ENCODE measurements at regions not wholly inside any gene's neighbourhood (a gene's known extent, or its start where the extent isn't known, plus 50 kb on each side); places are given as distances from the start of the nearest gene placed in this dataset.

DNA sequence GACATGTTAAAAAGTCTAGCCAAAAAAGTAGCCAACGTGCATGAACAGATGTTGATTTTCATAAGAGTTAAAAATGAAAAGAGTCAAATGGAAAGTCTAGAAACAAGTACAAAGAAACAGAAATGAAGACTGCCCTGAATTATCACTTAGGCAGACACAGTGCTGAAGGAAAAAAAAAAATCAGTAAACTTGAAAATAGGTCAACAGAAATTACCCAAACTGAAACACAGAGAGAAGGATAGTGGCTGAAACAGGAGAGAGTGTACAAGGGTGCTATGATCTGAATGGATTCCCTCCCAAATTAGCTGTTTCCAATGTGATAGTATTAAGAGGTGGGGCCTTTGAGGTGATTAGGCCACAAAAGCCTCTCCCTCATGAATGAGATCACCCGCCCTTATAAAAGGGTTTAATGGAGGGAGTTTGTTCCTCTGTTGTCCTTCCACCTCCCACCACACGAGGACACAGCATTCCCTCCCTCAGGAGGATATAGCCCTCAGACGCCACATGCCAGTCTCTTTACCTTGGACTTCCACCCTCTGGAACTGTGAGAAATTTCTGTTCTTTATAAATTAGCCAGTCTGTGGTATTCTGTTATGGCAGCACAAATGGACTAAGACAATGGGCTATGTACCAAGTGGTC lies 249.7 kb downstream of the AHR start:
- no peak for TF ChIP-seq CTCF (conservative IDR thresholded peaks at IDR 0.05)
- Mint-ChIP-seq H3K4me1 (peaks cover 34% of the 10 kb centered on the region), H3K36me3 (ENCODE audit: low read depth) (no peaks in the 10 kb centered on the region), H3K4me3 (no peak overlapping the region), H3K9me3 (no peaks in the 10 kb centered on the region), H3K27me3 (ENCODE audit: low read depth) (no peaks in the 10 kb centered on the region), H3K27ac (ENCODE audit: unreplicated experiment) (peak overlapping the region; percentile 69)
- DNase-seq (ENCODE audit: low read depth, low spot score): no peak

DNA sequence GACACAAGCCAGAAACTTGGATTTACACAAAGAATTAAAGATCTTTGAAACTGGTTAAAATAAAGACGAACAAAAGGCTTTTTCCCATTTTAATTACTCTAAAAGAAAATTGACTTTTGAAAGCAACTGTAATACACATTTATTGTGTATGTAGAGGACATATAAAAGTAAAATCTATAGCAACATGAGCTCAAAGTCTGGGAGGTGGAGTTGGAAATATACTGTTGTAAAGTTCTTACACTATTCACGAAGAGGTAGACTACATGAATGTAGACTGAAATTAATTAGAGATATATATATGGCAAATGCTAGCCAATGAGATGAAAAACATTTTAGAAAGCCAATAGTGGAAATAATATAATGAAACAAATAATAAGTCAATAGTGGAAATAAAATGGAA lies 251.0 kb downstream of the AHR start:
- no peak overlapping the region for H3K4me3 Mint-ChIP-seq
- H3K27ac Mint-ChIP-seq (ENCODE audit: unreplicated experiment): no peak overlapping the region
- H3K9me3 Mint-ChIP-seq: peaks cover 2% of the 10 kb centered on the region

DNA sequence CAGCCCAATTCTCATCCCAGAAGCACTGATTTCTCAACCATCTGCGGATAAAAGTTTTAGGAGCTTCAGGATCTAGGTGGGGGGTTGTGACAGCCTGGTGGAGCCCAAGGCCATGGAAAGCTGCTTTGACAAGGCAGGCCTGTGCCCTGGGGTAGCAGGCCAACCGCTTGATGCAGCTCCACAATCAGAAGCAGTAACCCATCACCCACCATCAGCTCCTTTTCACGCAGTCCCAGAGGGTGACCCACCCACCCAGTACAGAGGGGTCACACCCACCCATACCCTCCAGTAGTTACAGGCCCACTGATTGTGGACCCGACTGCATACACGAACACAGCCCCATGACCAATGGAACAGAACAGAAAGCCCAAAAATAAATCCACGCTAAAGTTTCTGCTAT lies 253.9 kb downstream of the AHR start:
- H3K36me3 Mint-ChIP-seq (ENCODE audit: low read depth): peaks cover 4% of the 10 kb centered on the region
- no peak for TF ChIP-seq CTCF (conservative IDR thresholded peaks at IDR 0.05)
- no peak for DNase-seq (ENCODE audit: low read depth, low spot score)
- H3K9me3 Mint-ChIP-seq: peaks cover 6% of the 10 kb centered on the region
- peaks cover 11% of the 10 kb centered on the region for H3K4me1 Mint-ChIP-seq
- H3K27me3 Mint-ChIP-seq (ENCODE audit: low read depth): no peaks in the 10 kb centered on the region
- no peak overlapping the region for H3K27ac Mint-ChIP-seq (ENCODE audit: unreplicated experiment)
- no peak overlapping the region for H3K4me3 Mint-ChIP-seq

More for the DNA sequence above, 251.0 kb downstream of the AHR start:
- Mint-ChIP-seq H3K4me1 (peaks cover 31% of the 10 kb centered on the region), H3K36me3 (ENCODE audit: low read depth) (peaks cover under 1% of the 10 kb centered on the region), H3K27me3 (ENCODE audit: low read depth) (no peaks in the 10 kb centered on the region)
- no peak for TF ChIP-seq CTCF (conservative IDR thresholded peaks at IDR 0.05)
- no peak for DNase-seq (ENCODE audit: low read depth, low spot score)

DNA sequence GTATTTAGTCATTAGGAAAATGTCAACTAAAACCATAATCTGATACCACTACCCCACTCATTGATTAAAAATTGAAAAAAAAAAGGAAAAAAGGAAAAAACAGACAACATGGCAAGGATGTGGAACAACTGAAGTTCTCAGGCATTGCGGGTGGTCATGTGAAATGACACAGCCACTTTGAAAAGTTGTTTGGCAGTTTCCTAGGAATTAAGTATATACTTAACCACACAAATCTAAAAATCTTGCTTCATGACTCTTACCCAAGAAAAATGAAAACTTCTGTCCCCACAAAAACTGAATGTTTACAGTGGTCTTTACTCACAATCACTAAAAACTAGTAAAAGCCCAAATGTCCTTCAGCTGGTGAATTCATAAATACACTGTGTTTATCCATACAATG lies 254.5 kb downstream of the AHR start:
- TF ChIP-seq CTCF (conservative IDR thresholded peaks at IDR 0.05): no peak
- no peak for DNase-seq (ENCODE audit: low read depth, low spot score)
- Mint-ChIP-seq H3K27me3 (ENCODE audit: low read depth) (no peaks in the 10 kb centered on the region), H3K36me3 (ENCODE audit: low read depth) (peaks cover 4% of the 10 kb centered on the region), H3K9me3 (peaks cover 6% of the 10 kb centered on the region), H3K4me1 (peaks cover 6% of the 10 kb centered on the region), H3K4me3 (no peak overlapping the region), H3K27ac (ENCODE audit: unreplicated experiment) (no peak overlapping the region)

- Mint-ChIP-seq H3K4me1 (peaks cover 3% of the 10 kb centered on the region), H3K9me3 (peaks cover 6% of the 10 kb centered on the region), H3K36me3 (ENCODE audit: low read depth) (peaks cover 4% of the 10 kb centered on the region), H3K4me3 (no peak overlapping the region), H3K27me3 (ENCODE audit: low read depth) (no peaks in the 10 kb centered on the region), H3K27ac (ENCODE audit: unreplicated experiment) (no peak overlapping the region)
- no peak for TF ChIP-seq CTCF (conservative IDR thresholded peaks at IDR 0.05)
- no peak for DNase-seq (ENCODE audit: low read depth, low spot score)
These were observed 256.0 kb downstream of the AHR start for GRCh38 chr7:17554341-17555015.

Data from neural crest cell (in vitro differentiated cells).